ENCODE measurements at regions not wholly inside any gene's neighbourhood (a gene's known extent, or its start where the extent isn't known, plus 50 kb on each side); places are given as distances from the start of the nearest gene placed in this dataset.

GRCh38 chr17:51402899-51403298, 142.6 kb downstream of the UTP18 start:
- H3K4me3 ChIP-seq (ENCODE audit: low read depth, low read length) = no peak overlapping the region
- no peak for TF ChIP-seq MYC (IDR thresholded peaks at IDR 0.05; ENCODE audit: low read depth, low read length)
- no peak for TF ChIP-seq CTCF (IDR thresholded peaks at IDR 0.05; ENCODE audit: low read depth, low read length)
- TF ChIP-seq, protein P1, sequence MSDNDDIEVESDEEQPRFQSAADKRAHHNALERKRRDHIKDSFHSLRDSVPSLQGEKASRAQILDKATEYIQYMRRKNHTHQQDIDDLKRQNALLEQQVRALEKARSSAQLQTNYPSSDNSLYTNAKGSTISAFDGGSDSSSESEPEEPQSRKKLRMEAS (IDR thresholded peaks at IDR 0.05; ENCODE audit: low read depth, low read length) = no peak
- no peak for TF ChIP-seq POLR2A (IDR thresholded peaks at IDR 0.05; ENCODE audit: extremely low read depth, insufficient read length)
- DNase-seq (ENCODE audit: low read depth) = no peak

DNA sequence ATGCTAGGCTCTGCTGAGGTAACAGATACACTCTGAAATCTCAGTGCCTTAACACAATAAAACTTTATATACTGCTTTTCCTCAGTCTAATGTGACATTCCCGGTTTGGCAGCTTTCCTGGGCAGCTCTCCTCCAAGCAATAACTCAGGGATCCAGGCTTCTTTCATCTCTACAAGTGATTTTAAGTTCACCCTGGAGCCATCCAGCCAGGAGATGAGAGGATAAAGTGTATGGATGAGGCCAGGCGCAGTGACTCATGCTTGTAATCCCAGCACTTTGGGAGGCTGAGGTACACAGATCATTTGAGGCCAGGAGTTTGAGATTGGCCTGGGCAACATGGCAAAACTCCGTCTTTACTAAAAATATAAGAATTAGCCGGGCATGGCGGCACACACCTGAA, 147.2 kb downstream of the UTP18 start:
- no peak overlapping the region for H3K4me3 ChIP-seq (ENCODE audit: low read depth, low read length)
- TF ChIP-seq MYC (IDR thresholded peaks at IDR 0.05; ENCODE audit: low read depth, low read length) (no peak), POLR2A (IDR thresholded peaks at IDR 0.05; ENCODE audit: extremely low read depth, insufficient read length) (no peak), CTCF (IDR thresholded peaks at IDR 0.05; ENCODE audit: low read depth, low read length) (no peak)
- TF ChIP-seq, protein P1 (IDR thresholded peaks at IDR 0.05; ENCODE audit: low read depth, low read length) = no peak

DNA sequence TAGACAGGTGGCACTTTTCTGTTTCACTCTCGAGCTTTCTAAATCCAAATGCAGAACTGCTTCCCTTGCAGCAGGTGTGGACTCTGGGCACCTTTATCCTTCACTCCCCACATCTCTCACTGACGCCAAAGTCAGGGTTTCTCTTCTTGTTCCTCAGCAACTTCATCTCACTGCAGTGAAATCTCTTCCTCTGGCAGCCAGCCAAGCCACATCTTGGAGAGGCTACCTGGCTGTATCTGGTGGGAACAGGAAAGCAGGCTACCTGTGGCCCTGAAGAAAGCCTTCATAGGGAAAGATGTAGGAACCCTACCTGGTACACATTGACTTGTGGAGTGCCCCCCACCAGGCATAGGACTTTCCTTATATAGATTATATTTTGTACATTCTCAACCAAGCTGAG, 159.1 kb downstream of the UTP18 start:
- H3K4me3 ChIP-seq (ENCODE audit: low read depth, low read length) = no peak overlapping the region
- TF ChIP-seq, protein P1 (IDR thresholded peaks at IDR 0.05; ENCODE audit: low read depth, low read length) = no peak
- no peak for TF ChIP-seq MYC (IDR thresholded peaks at IDR 0.05; ENCODE audit: low read depth, low read length)
- no peak for TF ChIP-seq CTCF (IDR thresholded peaks at IDR 0.05; ENCODE audit: low read depth, low read length)
- no peak for TF ChIP-seq POLR2A (IDR thresholded peaks at IDR 0.05; ENCODE audit: extremely low read depth, insufficient read length)
- DNase-seq (ENCODE audit: low read depth) = no peak

More for the DNA sequence above, 147.2 kb downstream of the UTP18 start:
- no peak for DNase-seq (ENCODE audit: low read depth)

- DNase-seq (ENCODE audit: low read depth) = no peak
- no peak overlapping the region for H3K4me3 ChIP-seq (ENCODE audit: low read depth, low read length)
- TF ChIP-seq POLR2A (IDR thresholded peaks at IDR 0.05; ENCODE audit: extremely low read depth, insufficient read length) (no peak), CTCF (IDR thresholded peaks at IDR 0.05; ENCODE audit: low read depth, low read length) (no peak), MYC (IDR thresholded peaks at IDR 0.05; ENCODE audit: low read depth, low read length) (no peak)
- TF ChIP-seq, protein P1 (IDR thresholded peaks at IDR 0.05; ENCODE audit: low read depth, low read length) = no peak
Measured at GRCh38 chr17:51421525-51421924, 161.2 kb downstream of the UTP18 start.

- no peak for DNase-seq (ENCODE audit: low read depth)
- no peak for TF ChIP-seq MYC (IDR thresholded peaks at IDR 0.05; ENCODE audit: low read depth, low read length)
- no peak overlapping the region for H3K4me3 ChIP-seq (ENCODE audit: low read depth, low read length)
Measured at GRCh38 chr17:51422634-51423033, 162.3 kb downstream of the UTP18 start.

DNA sequence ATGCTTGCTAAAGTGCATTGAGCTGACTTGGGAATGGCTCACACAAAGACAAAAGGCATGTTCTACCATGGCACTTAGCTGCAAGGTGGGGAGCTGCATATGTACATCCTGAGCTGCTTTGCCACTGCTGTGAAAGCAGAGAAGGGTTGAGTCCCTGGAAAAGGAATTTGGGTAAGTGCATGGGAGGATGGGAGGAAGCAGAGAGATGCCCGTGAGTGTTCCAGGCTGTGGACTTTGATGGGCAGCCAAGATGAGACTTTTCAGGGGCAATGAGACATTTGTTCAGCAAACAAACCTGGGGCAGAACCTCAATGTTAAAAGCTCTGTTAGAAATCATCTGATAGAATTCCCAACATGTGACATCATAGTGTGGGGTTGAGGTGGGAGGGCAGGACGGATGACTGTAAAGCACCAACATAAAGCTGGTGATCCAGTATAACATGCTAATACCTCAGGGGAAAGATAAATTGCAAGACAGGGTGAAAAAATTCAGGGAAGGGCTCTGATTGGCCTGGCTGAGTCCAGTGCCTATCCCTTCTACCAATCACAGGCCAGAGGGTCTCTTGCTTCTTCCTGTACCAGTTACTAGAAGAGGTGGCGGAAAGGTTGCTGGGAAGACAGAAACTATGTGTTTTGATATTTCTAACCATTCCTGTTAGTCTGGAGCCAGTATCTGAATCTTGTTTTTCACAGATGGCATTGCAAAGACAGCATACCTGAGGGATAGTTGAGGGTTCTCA, 163.2 kb downstream of the UTP18 start:
- no peak for DNase-seq (ENCODE audit: low read depth)
- no peak overlapping the region for H3K4me3 ChIP-seq (ENCODE audit: low read depth, low read length)
- TF ChIP-seq MYC (IDR thresholded peaks at IDR 0.05; ENCODE audit: low read depth, low read length) = no peak
- no peak for TF ChIP-seq CTCF (IDR thresholded peaks at IDR 0.05; ENCODE audit: low read depth, low read length)
